Brain microvascular endothelial cell (primary cell): ENCODE measurements at regions not wholly inside any gene's neighbourhood (a gene's known extent, or its start where the extent isn't known, plus 50 kb on each side); places are given as distances from the start of the nearest gene placed in this dataset.

Experiments
- DNase-seq: peaks from one replicate; pipeline ENCODE4 v3.0.0-alpha.2; 2020
- H3K27ac ChIP-seq: fragments of 250-450 bp; sonication (Bioruptor Pico); 2 replicates; pipeline ENCODE4 v1.5.1; 2020; ENCODE audit warnings: mild to moderate bottlenecking, moderate library complexity
- H3K27me3 ChIP-seq: fragments of 250-450 bp; sonication (Bioruptor Pico); replicated peaks from 2 replicates; pipeline ENCODE4 v1.5.1; 2020; ENCODE audit warnings: mild to moderate bottlenecking
- H3K36me3 ChIP-seq: fragments of 250-450 bp; sonication (Bioruptor Pico); replicated peaks from 2 replicates; pipeline ENCODE4 v1.5.1; 2020; ENCODE audit warnings: mild to moderate bottlenecking
- H3K4me3 ChIP-seq: 2 replicates; pipeline ENCODE4 v1.5.1; 2011; ENCODE audit warnings: low read depth, mild to moderate bottlenecking, control low read depth, low read length, moderate library complexity
- CTCF ChIP-seq: IDR thresholded peaks from 2 replicates; pipeline ENCODE4 v1.5.1; 2011; ENCODE audit warnings: low read depth, mild to moderate bottlenecking, moderate library complexity, low read length, control low read depth, inconsistent platforms; ENCODE audit errors: missing control alignments
- in situ Hi-C: cut with HindIII; loops from 2 replicates; pipeline ENCODE4 v1.10.0; 2017; ENCODE audit warnings: low sequenced_read_pairs, low pct_ligation_motif_present

DNA sequence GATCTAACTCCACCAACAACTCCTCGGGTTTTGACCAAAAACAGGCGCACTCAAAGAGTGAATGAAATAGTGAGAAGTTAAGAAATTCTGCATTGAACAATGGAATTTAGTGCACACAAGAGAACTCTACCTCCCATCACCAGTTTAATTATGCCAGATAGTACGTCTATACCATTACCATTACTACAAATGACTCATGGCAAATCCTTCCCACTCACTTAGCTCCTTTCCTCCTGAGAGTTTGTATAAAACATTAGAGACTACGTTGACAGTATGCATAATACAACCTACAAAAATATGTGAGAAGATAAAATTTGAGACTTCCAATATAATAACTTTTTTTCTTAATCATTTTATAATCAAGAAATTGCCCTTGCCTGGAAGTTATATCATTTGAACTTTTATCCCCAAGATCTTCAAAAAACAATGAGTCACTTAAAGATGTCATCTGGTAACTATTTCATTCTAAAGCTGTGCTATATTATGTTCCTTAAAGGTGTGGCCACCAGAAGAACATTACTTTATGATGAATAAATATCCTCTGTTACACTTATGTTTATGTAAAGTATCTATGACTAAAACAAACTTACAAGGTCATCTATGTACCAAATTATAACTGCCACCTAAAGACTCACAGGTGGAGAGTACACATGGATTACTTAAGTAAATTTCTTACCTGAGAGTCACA, 297.9 kb upstream of the PTGER4 start:
- no peak for TF ChIP-seq CTCF
- in situ Hi-C loops: no loop called here
- no peak for DNase-seq
- H3K27ac ChIP-seq: peak overlapping the region; percentile 57
- no peak overlapping the region for H3K4me3 ChIP-seq
- H3K27me3 ChIP-seq: no peaks in the 10 kb centered on the region
- H3K36me3 ChIP-seq: no peaks in the 10 kb centered on the region

DNA sequence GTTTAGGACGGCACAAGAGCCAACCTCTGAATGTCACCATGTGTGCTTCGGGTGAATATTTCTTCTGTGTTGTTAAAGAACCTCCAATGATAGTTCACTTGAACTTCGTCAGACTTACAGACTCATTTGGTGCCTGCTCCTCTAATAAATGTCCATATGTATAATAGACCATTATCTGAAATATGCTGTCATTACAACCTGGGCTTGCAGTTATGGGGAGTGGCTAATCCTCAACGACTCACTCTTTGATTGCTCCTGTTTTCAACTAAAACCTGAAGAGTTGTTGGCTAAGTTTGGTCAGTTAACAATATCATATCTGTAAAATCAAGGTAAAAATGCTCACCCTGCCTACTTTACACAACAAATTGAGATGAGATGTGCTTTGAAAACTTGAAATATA, 298.7 kb upstream of the PTGER4 start:
- in situ Hi-C loops: no loop called here
- Histone ChIP-seq H3K27ac (no peak overlapping the region), H3K36me3 (no peaks in the 10 kb centered on the region), H3K27me3 (no peaks in the 10 kb centered on the region), H3K4me3 (no peak overlapping the region)
- TF ChIP-seq CTCF: no peak
- DNase-seq: no peak

DNA sequence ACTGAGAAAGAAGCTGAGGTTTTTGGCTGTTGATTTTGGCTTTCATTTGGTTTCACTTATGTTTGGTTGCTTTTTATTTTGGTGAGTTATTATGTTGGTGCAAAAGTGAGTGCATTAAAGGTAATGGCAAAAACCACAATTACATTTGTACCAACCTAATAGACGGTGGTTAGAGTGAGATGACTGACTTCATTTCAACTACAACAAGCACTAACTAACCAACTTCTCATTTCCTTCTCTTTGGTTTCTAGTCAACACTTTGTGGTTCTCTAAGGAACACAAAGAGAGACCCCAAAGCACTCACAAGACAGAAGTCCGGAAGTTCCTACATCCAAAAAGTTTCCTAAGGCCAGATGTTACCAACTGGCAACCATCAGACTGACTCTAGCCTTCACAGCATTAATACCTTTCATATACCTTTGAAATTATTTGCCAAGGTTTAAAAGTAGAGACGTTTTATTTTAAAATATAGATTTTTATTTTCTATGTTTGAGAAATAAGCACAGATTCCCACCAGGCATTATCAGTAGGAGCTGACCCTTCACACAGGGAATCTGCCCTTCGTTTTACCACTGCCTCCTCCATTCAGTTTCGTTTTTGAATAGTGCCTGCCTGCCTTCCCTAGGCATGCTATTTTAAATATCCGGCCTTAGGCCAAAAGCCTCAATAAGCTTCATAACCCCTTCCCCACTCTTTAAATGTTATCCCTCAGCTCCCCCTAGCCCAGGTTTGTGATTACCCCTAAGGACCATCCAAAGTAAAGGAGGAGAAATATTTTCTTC, 301.1 kb upstream of the PTGER4 start:
- Histone ChIP-seq H3K36me3 (no peaks in the 10 kb centered on the region), H3K4me3 (no peak overlapping the region), H3K27me3 (no peaks in the 10 kb centered on the region), H3K27ac (no peak overlapping the region)
- TF ChIP-seq CTCF: no peak
- DNase-seq: no peak
- in situ Hi-C loops: no loop called here

GRCh38 chr5:40376566-40376965, 303.1 kb upstream of the PTGER4 start:
- Histone ChIP-seq H3K27me3 (no peaks in the 10 kb centered on the region), H3K27ac (no peak overlapping the region), H3K4me3 (no peak overlapping the region), H3K36me3 (no peaks in the 10 kb centered on the region)
- DNase-seq: no peak
- no peak for TF ChIP-seq CTCF
- in situ Hi-C loops: no loop called here

DNA sequence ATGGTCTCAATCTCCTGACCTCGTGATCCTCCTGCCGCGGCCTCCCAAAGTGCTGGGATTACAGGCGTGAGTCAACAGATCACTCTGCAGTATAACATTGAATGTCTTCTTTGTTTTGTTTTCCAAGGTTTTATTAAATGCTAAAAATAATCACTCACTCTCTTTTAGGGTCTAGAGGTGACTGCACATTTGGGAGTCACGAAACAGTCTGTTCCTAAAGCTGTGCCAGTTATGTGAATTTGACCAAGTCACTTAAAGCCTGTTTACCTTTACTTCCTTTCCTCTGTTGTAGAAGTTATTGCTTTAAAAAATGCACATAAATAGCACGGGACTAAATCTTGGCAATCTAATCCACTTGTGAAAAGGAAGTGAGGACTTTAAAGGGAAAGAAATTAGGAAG, 304.9 kb upstream of the PTGER4 start:
- in situ Hi-C loops: no loop called here
- Histone ChIP-seq H3K4me3 (no peak overlapping the region), H3K27ac (no peak overlapping the region), H3K27me3 (no peaks in the 10 kb centered on the region), H3K36me3 (no peaks in the 10 kb centered on the region)
- DNase-seq: no peak
- TF ChIP-seq CTCF: no peak
